Superior temporal gyrus (tissue), 1 donor: ENCODE measurements at regions not wholly inside any gene's neighbourhood (a gene's known extent, or its start where the extent isn't known, plus 50 kb on each side); places are given as distances from the start of the nearest gene placed in this dataset.
A peak's percentile ranks its signal among the peaks of the same experiment; 100 is the strongest.
"Not testable (repeated sequence)": the region's sequence is repeated elsewhere in the genome, so short reads cannot be mapped to it uniquely, and the experiment has no call there.

Source experiments
- DNase-seq: peaks from one replicate; pipeline ENCODE4 v3.0.0-alpha.2; 2016; ENCODE audit errors: extremely low spot score

GRCh38 chr4:117014236-117014635, 71.1 kb downstream of the TRAM1L1 start:
- DNase-seq: no peak

- DNase-seq: no peak
Measured at GRCh38 chr4:117010671-117011070, 74.7 kb downstream of the TRAM1L1 start.

GRCh38 chr4:117001077-117001476, 84.3 kb downstream of the TRAM1L1 start:
- no peak for DNase-seq

- DNase-seq: no peak
Measured at GRCh38 chr4:116982656-116983055, 102.7 kb downstream of the TRAM1L1 start.

- not testable (repeated sequence) for DNase-seq
Measured at GRCh38 chr4:116980436-116980835, 104.9 kb downstream of the TRAM1L1 start.

GRCh38 chr4:116959045-116959444, 126.3 kb downstream of the TRAM1L1 start:
- no peak for DNase-seq

- no peak for DNase-seq
Measured at GRCh38 chr4:116953947-116954346, 131.4 kb downstream of the TRAM1L1 start.

- no peak for DNase-seq
Measured at GRCh38 chr4:116952530-116953136, 132.7 kb downstream of the TRAM1L1 start.

GRCh38 chr4:116949856-116950255, 135.5 kb downstream of the TRAM1L1 start:
- DNase-seq: peak; percentile 16

- no peak for DNase-seq
Measured at GRCh38 chr4:116942315-116942714, 143.1 kb downstream of the TRAM1L1 start.

GRCh38 chr4:116930329-116930728, 155.0 kb downstream of the TRAM1L1 start:
- DNase-seq: no peak

- no peak for DNase-seq
Measured at GRCh38 chr4:116926631-116927295, 158.6 kb downstream of the TRAM1L1 start.

GRCh38 chr4:116925900-116926457, 159.4 kb downstream of the TRAM1L1 start:
- DNase-seq: no peak

GRCh38 chr4:116923389-116923788, 162.0 kb downstream of the TRAM1L1 start:
- no peak for DNase-seq

GRCh38 chr4:116913451-116913850, 171.9 kb downstream of the TRAM1L1 start:
- DNase-seq: peak; percentile 48

- no peak for DNase-seq
Measured at GRCh38 chr4:116906758-116907157, 178.6 kb downstream of the TRAM1L1 start.

- DNase-seq: no peak
Measured at GRCh38 chr4:116899561-116899960, 185.8 kb downstream of the TRAM1L1 start.

GRCh38 chr4:116885579-116885978, 199.8 kb downstream of the TRAM1L1 start:
- DNase-seq: no peak

GRCh38 chr4:116882503-116882902, 202.9 kb downstream of the TRAM1L1 start:
- no peak for DNase-seq

- no peak for DNase-seq
Measured at GRCh38 chr4:116881077-116881476, 204.3 kb downstream of the TRAM1L1 start.

- no peak for DNase-seq
Measured at GRCh38 chr4:116880625-116881024, 204.8 kb downstream of the TRAM1L1 start.

GRCh38 chr4:116878280-116878679, 207.1 kb downstream of the TRAM1L1 start:
- DNase-seq: peak; percentile 19

- DNase-seq: no peak
Measured at GRCh38 chr4:116877069-116877468, 208.3 kb downstream of the TRAM1L1 start.
